ENCODE measurements at regions not wholly inside any gene's neighbourhood (a gene's known extent, or its start where the extent isn't known, plus 50 kb on each side); places are given as distances from the start of the nearest gene placed in this dataset.

- ATAC-seq (no peak), DNase-seq (no peak)
- intact Hi-C loops (cut with micrococcal nuclease): no loop called here
- Histone ChIP-seq H3K9me3 (ENCODE audit: control insufficient read depth, insufficient read depth, low read length) (no peaks in the 10 kb centered on the region), H3K4me3 (ENCODE audit: low read length) (no peak overlapping the region), H3K27ac (ENCODE audit: low read length) (no peak overlapping the region), H3K27me3 (ENCODE audit: control insufficient read depth, insufficient read depth, low read length) (no peaks in the 10 kb centered on the region), H3K36me3 (ENCODE audit: control insufficient read depth, insufficient read depth, low read length) (no peaks in the 10 kb centered on the region), H3K4me1 (ENCODE audit: control insufficient read depth, insufficient read depth, low read length) (no peaks in the 10 kb centered on the region)
- H3K9me3 Mint-ChIP-seq: no peaks in the 10 kb centered on the region
- no peaks in the 10 kb centered on the region for H3K36me3 Mint-ChIP-seq
- no peak overlapping the region for H3K27ac Mint-ChIP-seq
- no peaks in the 10 kb centered on the region for H3K4me1 Mint-ChIP-seq
- TF ChIP-seq CTCF (IDR thresholded peaks at IDR 0.05): no peak
- no peaks in the 10 kb centered on the region for H3K27me3 Mint-ChIP-seq (ENCODE audit: low read depth in 2 of 2)
- WGBS (ENCODE audit: insufficient coverage): 86% methylated on average over 2 of the region's 2 CpGs
- H3K4me3 Mint-ChIP-seq: no peak overlapping the region
These were observed 113.0 kb upstream of the DMRT1 start for GRCh38 chr9:728535-728934.

GRCh38 chr9:731474-731873 is 110.0 kb upstream of the DMRT1 start:
- H3K27me3 ChIP-seq (ENCODE audit: control insufficient read depth, insufficient read depth, low read length): no peaks in the 10 kb centered on the region
- intact Hi-C loops (cut with micrococcal nuclease): no loop called here
- H3K36me3 Mint-ChIP-seq: no peaks in the 10 kb centered on the region
- H3K9me3 Mint-ChIP-seq: no peaks in the 10 kb centered on the region
- H3K27ac Mint-ChIP-seq: no peak overlapping the region
- 91% methylated on average over 7 of the region's 8 CpGs for WGBS (ENCODE audit: insufficient coverage)
- H3K4me3 Mint-ChIP-seq: no peak overlapping the region
- no peak overlapping the region for H3K27ac ChIP-seq (ENCODE audit: low read length)
- no peaks in the 10 kb centered on the region for H3K36me3 ChIP-seq (ENCODE audit: control insufficient read depth, insufficient read depth, low read length)
- ATAC-seq (no peak), DNase-seq (no peak)
- no peaks in the 10 kb centered on the region for H3K4me1 ChIP-seq (ENCODE audit: control insufficient read depth, insufficient read depth, low read length)
- no peaks in the 10 kb centered on the region for H3K27me3 Mint-ChIP-seq (ENCODE audit: low read depth in 2 of 2)
- H3K4me1 Mint-ChIP-seq: no peaks in the 10 kb centered on the region
- TF ChIP-seq CTCF (IDR thresholded peaks at IDR 0.05): no peak
- no peaks in the 10 kb centered on the region for H3K9me3 ChIP-seq (ENCODE audit: control insufficient read depth, insufficient read depth, low read length)
- H3K4me3 ChIP-seq (ENCODE audit: low read length): no peak overlapping the region

- intact Hi-C loops (cut with micrococcal nuclease): no loop called here
- no peaks in the 10 kb centered on the region for H3K9me3 Mint-ChIP-seq
- no peak for TF ChIP-seq CTCF (IDR thresholded peaks at IDR 0.05)
- no peak overlapping the region for H3K4me3 ChIP-seq (ENCODE audit: low read length)
- no peak overlapping the region for H3K27ac ChIP-seq (ENCODE audit: low read length)
- H3K27me3 Mint-ChIP-seq (ENCODE audit: low read depth in 2 of 2): peaks cover 0 to 3% of the 10 kb centered on the region in 2 donors
- H3K27ac Mint-ChIP-seq: no peak overlapping the region
- no peaks in the 10 kb centered on the region for H3K4me1 ChIP-seq (ENCODE audit: control insufficient read depth, insufficient read depth, low read length)
- H3K27me3 ChIP-seq (ENCODE audit: control insufficient read depth, insufficient read depth, low read length): no peaks in the 10 kb centered on the region
- no peaks in the 10 kb centered on the region for H3K36me3 Mint-ChIP-seq
- no peak for DNase-seq
- 81% methylated on average over 9 of the region's 9 CpGs for WGBS (ENCODE audit: insufficient coverage)
- ATAC-seq: no peak
- no peaks in the 10 kb centered on the region for H3K9me3 ChIP-seq (ENCODE audit: control insufficient read depth, insufficient read depth, low read length)
- no peak overlapping the region for H3K4me3 Mint-ChIP-seq
- H3K4me1 Mint-ChIP-seq: no peaks in the 10 kb centered on the region
- no peaks in the 10 kb centered on the region for H3K36me3 ChIP-seq (ENCODE audit: control insufficient read depth, insufficient read depth, low read length)
These were observed 106.5 kb upstream of the DMRT1 start for GRCh38 chr9:734831-735511.
